ENCODE measurements at regions not wholly inside any gene's neighbourhood (a gene's known extent, or its start where the extent isn't known, plus 50 kb on each side); places are given as distances from the start of the nearest gene placed in this dataset.

GRCh38 chr1:93013145-93014065 is 52.1 kb upstream of the DIPK1A start:
- 0 out of 3 replicates have a peak, but pooled peaks have one; percentile 24 for ATAC-seq
- TF ChIP-seq TOX (CRISPR knock-in tag; IDR thresholded peaks at IDR 0.05; ENCODE audit: borderline replicate concordance), result no peak
- TF ChIP-seq, protein P1, sequence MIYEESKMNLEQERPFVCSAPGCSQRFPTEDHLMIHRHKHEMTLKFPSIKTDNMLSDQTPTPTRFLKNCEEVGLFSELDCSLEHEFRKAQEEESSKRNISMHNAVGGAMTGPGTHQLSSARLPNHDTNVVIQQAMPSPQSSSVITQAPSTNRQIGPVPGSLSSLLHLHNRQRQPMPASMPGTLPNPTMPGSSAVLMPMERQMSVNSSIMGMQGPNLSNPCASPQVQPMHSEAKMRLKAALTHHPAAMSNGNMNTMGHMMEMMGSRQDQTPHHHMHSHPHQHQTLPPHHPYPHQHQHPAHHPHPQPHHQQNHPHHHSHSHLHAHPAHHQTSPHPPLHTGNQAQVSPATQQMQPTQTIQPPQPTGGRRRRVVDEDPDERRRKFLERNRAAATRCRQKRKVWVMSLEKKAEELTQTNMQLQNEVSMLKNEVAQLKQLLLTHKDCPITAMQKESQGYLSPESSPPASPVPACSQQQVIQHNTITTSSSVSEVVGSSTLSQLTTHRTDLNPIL (CRISPR knock-in tag; IDR thresholded peaks at IDR 0.05; ENCODE audit: low read depth), result no peak
- no peak for TF ChIP-seq ZFP3 (CRISPR knock-in tag; IDR thresholded peaks at IDR 0.05)
- no peak for TF ChIP-seq POU6F1 (CRISPR knock-in tag; IDR thresholded peaks at IDR 0.05; ENCODE audit: borderline replicate concordance, low read depth)
- no peak for TF ChIP-seq ZFP30 (CRISPR knock-in tag; IDR thresholded peaks at IDR 0.05)
- no peak for TF ChIP-seq CSRNP3 (CRISPR knock-in tag; IDR thresholded peaks at IDR 0.05)
- TF ChIP-seq GLIS3 (CRISPR knock-in tag; IDR thresholded peaks at IDR 0.05), result no peak
- TF ChIP-seq ARNTL (CRISPR knock-in tag; IDR thresholded peaks at IDR 0.05; ENCODE audit: borderline replicate concordance, low read depth), result no peak
- TF ChIP-seq, protein P2, sequence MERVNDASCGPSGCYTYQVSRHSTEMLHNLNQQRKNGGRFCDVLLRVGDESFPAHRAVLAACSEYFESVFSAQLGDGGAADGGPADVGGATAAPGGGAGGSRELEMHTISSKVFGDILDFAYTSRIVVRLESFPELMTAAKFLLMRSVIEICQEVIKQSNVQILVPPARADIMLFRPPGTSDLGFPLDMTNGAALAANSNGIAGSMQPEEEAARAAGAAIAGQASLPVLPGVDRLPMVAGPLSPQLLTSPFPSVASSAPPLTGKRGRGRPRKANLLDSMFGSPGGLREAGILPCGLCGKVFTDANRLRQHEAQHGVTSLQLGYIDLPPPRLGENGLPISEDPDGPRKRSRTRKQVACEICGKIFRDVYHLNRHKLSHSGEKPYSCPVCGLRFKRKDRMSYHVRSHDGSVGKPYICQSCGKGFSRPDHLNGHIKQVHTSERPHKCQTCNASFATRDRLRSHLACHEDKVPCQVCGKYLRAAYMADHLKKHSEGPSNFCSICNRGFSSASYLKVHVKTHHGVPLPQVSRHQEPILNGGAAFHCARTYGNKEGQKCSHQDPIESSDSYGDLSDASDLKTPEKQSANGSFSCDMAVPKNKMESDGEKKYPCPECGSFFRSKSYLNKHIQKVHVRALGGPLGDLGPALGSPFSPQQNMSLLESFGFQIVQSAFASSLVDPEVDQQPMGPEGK (CRISPR knock-in tag; IDR thresholded peaks at IDR 0.05; ENCODE audit: borderline replicate concordance), result no peak
- no peak for TF ChIP-seq ZNF70 (CRISPR knock-in tag; IDR thresholded peaks at IDR 0.05)
- no peak for TF ChIP-seq CSDC2 (CRISPR knock-in tag; IDR thresholded peaks at IDR 0.05)
- no peak for TF ChIP-seq BACH2 (CRISPR knock-in tag; IDR thresholded peaks at IDR 0.05; ENCODE audit: borderline replicate concordance)
- TF ChIP-seq TCF4 (CRISPR knock-in tag; IDR thresholded peaks at IDR 0.05; ENCODE audit: borderline replicate concordance), result no peak
- TF ChIP-seq PPARA (CRISPR knock-in tag; IDR thresholded peaks at IDR 0.05; ENCODE audit: borderline replicate concordance), result no peak
- TF ChIP-seq ISL1 (CRISPR knock-in tag; IDR thresholded peaks at IDR 0.05), result no peak
- TF ChIP-seq ZC3H10 (CRISPR knock-in tag; IDR thresholded peaks at IDR 0.05), result no peak
- no peak for TF ChIP-seq RARB (CRISPR knock-in tag; IDR thresholded peaks at IDR 0.05)
- no peak for TF ChIP-seq TSHZ2 (CRISPR knock-in tag; IDR thresholded peaks at IDR 0.05)
- TF ChIP-seq ZNF565 (CRISPR knock-in tag; conservative IDR thresholded peaks at IDR 0.05; ENCODE audit: low read depth), result no peak

DNA sequence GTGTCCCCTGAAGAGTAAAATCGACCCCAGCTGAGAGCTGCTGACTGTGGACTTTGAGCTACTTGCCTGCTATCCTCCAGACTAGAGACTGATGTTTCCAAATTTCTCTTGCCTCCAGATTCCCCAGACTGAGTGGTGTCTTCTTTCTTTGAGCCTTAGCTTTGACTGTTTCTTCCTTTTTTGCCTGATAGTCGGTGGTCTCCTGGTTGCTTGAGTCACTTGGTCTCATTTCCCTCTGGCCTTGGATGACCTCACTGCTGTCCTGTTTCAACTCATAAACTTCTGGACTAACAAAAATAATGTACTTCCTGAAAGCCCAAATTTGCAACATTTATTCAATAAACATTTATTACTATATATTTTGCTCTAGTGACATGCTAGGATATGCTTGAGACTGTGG is 52.9 kb upstream of the DIPK1A start:
- ATAC-seq, result no peak; the same call in 2 of the 3 replicates
- TF ChIP-seq OSR1 (CRISPR knock-in tag; IDR thresholded peaks at IDR 0.05), result no peak
- TF ChIP-seq ZFP30 (CRISPR knock-in tag; IDR thresholded peaks at IDR 0.05), result no peak
- TF ChIP-seq ZC3H10 (CRISPR knock-in tag; IDR thresholded peaks at IDR 0.05), result no peak
- TF ChIP-seq, protein P1 (CRISPR knock-in tag; IDR thresholded peaks at IDR 0.05; ENCODE audit: low read depth), result no peak
- TF ChIP-seq, protein P2 (CRISPR knock-in tag; IDR thresholded peaks at IDR 0.05; ENCODE audit: borderline replicate concordance), result no peak
- no peak for TF ChIP-seq BACH2 (CRISPR knock-in tag; IDR thresholded peaks at IDR 0.05; ENCODE audit: borderline replicate concordance)
- no peak for TF ChIP-seq TCF4 (CRISPR knock-in tag; IDR thresholded peaks at IDR 0.05; ENCODE audit: borderline replicate concordance)

All from SK-N-SH treated with all-trans-retinoic acid at 6 μM for 48 hours (cell line).